ENCODE measurements at regions not wholly inside any gene's neighbourhood (a gene's known extent, or its start where the extent isn't known, plus 50 kb on each side); places are given as distances from the start of the nearest gene placed in this dataset.

DNA sequence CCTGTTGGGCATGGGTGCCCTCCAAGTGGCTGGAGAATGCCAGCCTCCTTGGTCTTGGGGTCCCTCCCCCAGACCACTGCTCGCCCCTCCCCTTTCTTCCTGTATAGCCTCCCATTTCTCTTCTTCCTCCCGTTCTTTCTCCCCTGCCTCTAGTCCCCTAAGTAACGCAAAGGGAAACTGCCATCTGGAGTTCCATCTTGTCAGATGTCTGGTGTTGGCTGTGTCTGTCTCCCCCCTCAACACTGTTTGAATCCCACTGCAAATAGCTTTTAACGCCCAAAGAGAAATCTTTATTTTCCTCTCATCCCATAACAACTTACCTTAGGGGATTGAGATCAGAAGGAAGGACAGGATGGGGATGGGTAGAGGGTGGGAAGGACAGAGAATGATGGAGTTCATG, 55.3 kb upstream of the CSF3R start:
- TF ChIP-seq TCF12 (IDR thresholded peaks at IDR 0.05; ENCODE audit: low read depth, low read length) (no peak), SIX5 (IDR thresholded peaks at IDR 0.05; ENCODE audit: low read depth, low read length) (no peak)
- TF ChIP-seq, protein P1, sequence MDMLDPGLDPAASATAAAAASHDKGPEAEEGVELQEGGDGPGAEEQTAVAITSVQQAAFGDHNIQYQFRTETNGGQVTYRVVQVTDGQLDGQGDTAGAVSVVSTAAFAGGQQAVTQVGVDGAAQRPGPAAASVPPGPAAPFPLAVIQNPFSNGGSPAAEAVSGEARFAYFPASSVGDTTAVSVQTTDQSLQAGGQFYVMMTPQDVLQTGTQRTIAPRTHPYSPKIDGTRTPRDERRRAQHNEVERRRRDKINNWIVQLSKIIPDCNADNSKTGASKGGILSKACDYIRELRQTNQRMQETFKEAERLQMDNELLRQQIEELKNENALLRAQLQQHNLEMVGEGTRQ (IDR thresholded peaks at IDR 0.05; ENCODE audit: low read length) = no peak

Data from H1 (cell line).